HG03457 (cell line): ENCODE measurements at regions not wholly inside any gene's neighbourhood (a gene's known extent, or its start where the extent isn't known, plus 50 kb on each side); places are given as distances from the start of the nearest gene placed in this dataset.

Source experiments
- ATAC-seq: cut with Tn5 transposase; IDR thresholded peaks from one replicate; pipeline ENCODE4 v1.9.1; 2021; ENCODE audit warnings: moderate number of reproducible peaks; ENCODE audit not compliant: unreplicated experiment

GRCh38 chr2:19465978-19466377, 107.6 kb upstream of the OSR1 start:
- no peak for ATAC-seq

GRCh38 chr2:19462256-19462645, 103.8 kb upstream of the OSR1 start:
- ATAC-seq: no peak

- no peak for ATAC-seq
Measured at GRCh38 chr2:19461504-19462255, 103.3 kb upstream of the OSR1 start.

- no peak for ATAC-seq
Measured at GRCh38 chr2:19460761-19461160, 102.3 kb upstream of the OSR1 start.

GRCh38 chr2:19458427-19459003, 100.1 kb upstream of the OSR1 start:
- no peak for ATAC-seq

- ATAC-seq: no peak
Measured at GRCh38 chr2:19457809-19458208, 99.4 kb upstream of the OSR1 start.

- ATAC-seq: no peak
Measured at GRCh38 chr2:19456705-19457309, 98.4 kb upstream of the OSR1 start.

GRCh38 chr2:19454125-19454524, 95.7 kb upstream of the OSR1 start:
- ATAC-seq: no peak

GRCh38 chr2:19442731-19443130, 84.3 kb upstream of the OSR1 start:
- no peak for ATAC-seq

GRCh38 chr2:19439081-19439480, 80.7 kb upstream of the OSR1 start:
- no peak for ATAC-seq

GRCh38 chr2:19435815-19436214, 77.4 kb upstream of the OSR1 start:
- ATAC-seq: no peak

GRCh38 chr2:19434413-19434812, 76.0 kb upstream of the OSR1 start:
- ATAC-seq: no peak

GRCh38 chr2:19426941-19427340, 68.5 kb upstream of the OSR1 start:
- no peak for ATAC-seq

GRCh38 chr2:19426144-19426543, 67.7 kb upstream of the OSR1 start:
- no peak for ATAC-seq

- no peak for ATAC-seq
Measured at GRCh38 chr2:19425419-19425818, 67.0 kb upstream of the OSR1 start.

- no peak for ATAC-seq
Measured at GRCh38 chr2:19419211-19419880, 60.9 kb upstream of the OSR1 start.

GRCh38 chr2:19416784-19417684, 58.6 kb upstream of the OSR1 start:
- ATAC-seq: no peak

- no peak for ATAC-seq
Measured at GRCh38 chr2:19416083-19416482, 57.7 kb upstream of the OSR1 start.

GRCh38 chr2:19409046-19409445, 50.6 kb upstream of the OSR1 start:
- ATAC-seq: no peak

- ATAC-seq: no peak
Measured at GRCh38 chr2:19408592-19408991, 50.2 kb upstream of the OSR1 start.
